Anterior cingulate cortex (tissue), 58 donors: ENCODE measurements at regions not wholly inside any gene's neighbourhood (a gene's known extent, or its start where the extent isn't known, plus 50 kb on each side); places are given as distances from the start of the nearest gene placed in this dataset.
"Not testable (repeated sequence)": the region's sequence is repeated elsewhere in the genome, so short reads cannot be mapped to it uniquely, and the experiment has no call there.

ENCODE experiments used
- DNase-seq, 58 donors: peaks; one replicate each; lab custom pipeline; 2025; lab: John Stamatoyannopoulos, UW

DNA sequence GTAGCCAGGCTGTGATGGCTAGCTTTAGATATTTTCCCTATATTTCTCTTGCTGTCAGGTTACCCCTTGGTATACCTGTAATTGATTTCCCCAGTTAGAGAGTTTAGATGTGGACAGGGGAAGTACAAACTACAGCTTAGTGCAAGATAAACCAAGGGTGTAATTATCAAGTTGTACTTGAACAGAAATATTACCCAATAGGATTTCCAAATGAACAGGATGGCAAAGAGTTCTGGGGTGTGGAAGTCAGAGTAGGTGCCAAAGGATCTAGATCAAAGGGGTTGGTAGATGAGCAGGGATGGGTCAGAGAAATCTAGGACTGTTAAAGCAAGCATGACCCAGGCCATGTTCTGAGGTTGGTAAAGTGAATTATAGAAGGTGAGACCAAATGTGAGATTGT, 585.2 kb downstream of the CCDC85A start:
- no peak for DNase-seq

DNA sequence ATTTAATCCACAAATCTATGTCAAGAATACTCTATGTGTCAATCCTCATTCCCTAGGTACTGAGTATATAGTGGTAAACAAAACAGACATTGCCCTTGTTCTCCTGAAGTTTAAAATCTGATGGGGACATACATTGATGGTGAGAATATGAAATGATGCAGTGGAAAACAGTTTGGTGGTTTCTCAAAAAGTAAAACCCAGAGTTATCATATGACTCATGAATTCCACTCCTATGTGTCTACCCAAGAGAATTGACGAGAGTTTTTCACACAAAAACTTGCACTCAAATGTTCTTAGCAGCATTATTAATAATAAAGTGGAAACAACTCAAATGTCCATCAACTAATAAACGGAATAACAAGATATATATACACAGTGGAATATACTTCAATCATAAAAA, 586.7 kb downstream of the CCDC85A start:
- DNase-seq = no peak

DNA sequence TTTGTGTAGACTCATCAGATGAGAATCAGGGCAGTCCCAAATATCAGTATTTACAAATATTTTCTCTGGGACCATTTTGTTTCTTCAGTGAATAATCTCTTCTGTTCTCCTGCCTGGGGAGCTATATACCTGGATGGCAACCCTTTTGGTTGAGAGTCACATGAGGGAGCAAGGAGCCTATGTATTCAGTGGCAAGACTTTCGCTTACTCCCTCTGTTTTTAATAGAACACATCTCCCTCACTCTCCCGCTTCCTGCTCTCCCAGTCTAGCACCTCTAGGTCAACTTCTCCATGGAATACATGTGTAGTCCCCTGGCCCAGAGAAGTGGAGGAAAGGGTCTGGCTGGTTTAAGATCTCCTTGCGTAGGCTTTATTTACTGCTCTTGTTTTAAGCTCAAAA, 600.3 kb downstream of the CCDC85A start:
- no peak for DNase-seq

DNA sequence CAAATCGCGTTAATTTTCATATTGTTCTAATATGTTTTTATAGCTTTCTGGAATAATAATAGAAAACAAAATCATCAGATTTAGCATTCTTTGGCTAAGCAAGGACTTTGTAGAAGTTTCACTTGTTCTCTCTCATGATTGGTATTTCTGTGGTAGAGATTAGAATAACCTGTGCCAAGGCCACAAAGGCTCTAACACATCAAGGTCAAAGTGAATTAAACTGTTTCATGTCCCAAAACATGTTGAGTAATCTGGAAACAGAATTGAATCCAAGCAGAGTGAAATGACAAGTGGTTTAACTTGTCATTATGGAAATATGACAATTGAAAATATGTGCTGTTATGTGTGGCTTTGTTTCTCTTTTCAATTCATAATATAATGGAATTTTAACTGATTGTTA, 617.4 kb downstream of the CCDC85A start:
- DNase-seq = no peak

DNA sequence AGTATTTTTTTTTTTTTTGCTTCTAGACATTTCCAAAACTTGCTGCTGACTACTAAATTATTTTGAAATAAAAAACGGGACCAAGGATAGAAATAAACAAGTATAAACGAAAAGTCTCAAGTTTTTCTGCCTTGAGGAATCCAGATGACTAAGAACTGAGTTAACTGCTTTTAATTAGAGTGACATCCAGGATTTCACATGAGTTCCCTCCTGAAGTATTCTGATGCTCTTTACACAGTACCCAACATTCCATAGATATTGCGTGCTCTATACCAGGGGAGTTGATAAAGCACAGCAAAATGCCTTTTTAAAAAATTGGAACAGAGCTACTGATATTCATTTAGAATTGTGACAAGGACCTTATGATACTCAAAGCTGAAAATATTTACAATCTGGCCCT, 618.0 kb downstream of the CCDC85A start:
- no peak for DNase-seq

DNA sequence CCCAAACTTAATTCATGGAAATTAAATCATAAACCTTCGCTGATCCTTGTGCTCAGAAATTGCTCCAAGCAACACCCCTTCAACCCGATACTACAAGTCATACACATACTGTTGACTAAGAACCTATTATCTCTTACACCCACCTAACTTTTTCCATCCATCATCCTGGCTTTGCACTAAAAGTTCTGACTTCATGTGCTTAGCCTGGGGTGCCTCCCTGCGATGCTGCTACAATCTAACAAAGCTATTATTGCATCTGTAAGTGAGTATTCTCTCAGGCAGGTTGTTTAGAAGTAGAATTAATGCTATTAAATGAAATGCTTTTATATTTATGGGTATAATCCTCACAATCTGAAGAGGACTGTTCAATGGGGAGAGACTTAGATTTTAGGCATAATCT, 619.8 kb downstream of the CCDC85A start:
- no peak for DNase-seq

DNA sequence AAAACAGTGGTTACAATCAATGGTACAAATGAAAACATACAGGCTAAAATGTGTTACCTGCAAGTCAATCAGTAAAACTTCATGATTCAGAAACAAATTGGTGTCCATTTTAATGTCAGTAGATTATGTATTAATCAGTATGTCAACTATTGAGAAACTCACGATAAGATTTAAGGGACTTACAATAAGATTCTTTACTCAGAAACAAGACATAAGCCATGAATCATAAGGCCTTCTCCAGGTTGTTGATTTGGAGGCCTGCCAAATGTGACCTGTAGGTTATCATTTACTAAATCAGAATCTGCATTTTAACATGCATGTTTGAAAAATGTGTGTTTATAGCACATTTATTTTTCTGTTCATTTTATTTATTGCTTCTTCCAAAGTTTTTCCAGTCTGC, 623.1 kb downstream of the CCDC85A start:
- DNase-seq = no peak

DNA sequence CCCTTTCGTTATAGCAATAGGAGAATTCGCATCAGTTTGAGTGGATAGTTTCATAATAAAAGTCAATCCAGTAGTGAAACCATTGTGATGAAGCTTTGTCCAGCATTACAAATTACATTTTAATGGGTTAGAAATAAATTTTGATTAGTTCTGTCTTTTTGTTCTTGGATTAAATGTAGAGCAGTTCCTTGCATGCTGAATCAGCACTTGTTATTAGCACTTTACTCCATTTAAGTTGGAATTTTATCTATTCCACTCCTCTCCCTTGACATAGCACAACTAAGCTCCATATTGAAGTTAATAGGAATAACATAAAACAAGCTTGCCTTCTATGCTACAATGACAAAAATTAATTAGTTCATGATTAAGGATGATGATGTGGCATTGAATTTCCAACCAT, 624.1 kb downstream of the CCDC85A start:
- DNase-seq = no peak

DNA sequence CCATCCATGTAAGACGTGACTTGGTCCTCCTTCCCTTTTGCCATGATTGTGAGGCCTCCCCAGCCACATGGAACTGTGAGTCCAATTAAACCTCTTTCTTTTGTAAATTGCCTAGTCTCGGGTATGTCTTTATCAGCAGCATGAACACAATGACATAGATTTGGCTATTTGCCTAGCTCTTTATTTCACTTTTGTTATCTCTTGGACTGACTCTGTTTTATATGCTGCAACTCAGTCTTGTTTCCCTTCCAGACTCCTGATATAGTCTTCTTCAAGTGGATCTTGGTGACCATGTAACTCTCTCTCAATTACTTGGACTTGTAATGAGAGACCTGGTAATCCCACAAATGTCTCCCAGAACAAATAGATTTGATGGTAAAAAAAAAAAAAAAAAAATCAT, 627.6 kb downstream of the CCDC85A start:
- DNase-seq = no peak

DNA sequence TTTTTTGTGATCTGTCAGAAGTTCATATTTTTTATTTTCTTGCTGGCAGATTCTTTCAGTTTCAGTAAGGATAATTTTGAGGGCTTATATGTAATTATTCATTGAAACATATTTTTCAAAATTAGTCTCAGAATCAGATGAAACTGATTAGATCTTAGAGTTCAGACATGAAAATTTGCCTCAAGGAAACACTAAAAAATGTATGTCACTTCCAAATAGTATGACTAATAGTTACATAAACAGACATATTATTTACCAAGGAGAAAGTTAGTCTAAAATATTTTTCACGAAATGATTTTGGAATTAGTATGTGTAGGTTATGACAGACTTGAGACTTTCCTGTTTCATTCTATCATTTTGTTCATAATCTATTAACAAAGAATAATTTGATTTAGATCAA, 628.6 kb downstream of the CCDC85A start:
- DNase-seq = no peak

DNA sequence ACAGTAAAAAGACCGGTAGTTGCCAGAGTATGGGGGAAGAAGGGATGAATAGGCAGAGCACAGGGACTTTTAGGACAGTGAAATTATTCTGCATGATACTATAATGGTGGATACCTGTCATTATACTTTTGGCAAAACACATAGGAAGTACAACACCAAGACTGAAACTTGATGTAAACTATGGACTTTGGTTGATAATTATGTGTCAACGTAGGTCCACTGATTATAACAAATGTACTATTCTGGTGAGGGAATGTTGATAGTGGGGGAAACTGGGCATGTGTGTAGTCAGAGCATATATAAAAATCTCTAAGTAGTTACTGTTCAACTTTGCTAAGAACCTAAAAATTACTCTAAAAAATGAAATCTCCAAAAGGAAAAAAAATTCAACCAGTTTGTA, 629.7 kb downstream of the CCDC85A start:
- DNase-seq = no peak

DNA sequence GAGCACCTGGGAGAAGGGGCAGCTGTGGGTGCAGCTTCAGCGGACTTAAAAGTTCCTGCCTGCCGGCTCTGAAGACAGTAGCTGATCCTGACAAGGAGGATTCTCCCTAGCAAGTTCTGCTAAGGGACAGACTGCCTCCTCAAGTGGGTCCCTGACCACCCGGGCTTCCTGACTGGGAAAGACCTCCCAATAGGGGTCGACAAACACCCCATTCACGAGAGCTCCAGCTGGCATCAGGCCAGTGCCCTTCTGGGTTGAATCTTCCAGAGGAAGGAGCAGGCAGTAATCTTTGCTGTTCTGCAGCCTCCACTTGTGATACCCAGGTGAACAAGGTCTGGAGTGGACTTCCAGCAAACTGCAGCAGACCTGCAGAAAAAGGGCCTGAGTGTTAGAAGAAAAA, 632.9 kb downstream of the CCDC85A start:
- DNase-seq = no peak

DNA sequence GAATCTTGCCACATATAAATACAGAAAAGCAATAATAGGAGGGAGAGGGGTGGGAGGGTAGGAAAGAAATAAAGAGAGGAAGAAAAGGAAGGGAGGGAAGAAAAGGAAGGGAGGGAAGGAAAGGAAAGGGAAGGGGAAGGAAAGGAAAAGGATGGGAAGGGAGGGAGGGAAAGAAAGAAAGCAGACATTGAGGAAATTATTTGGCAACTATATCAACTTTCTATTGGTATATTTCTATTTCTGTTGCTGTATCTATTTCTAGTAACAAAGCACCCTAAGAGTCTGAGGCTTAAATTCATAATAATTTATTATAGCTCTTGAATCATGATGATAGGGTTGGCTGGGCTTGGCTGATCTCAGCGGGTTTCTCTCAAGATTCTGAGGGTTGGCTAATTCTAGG, 648.0 kb downstream of the CCDC85A start:
- no peak for DNase-seq

DNA sequence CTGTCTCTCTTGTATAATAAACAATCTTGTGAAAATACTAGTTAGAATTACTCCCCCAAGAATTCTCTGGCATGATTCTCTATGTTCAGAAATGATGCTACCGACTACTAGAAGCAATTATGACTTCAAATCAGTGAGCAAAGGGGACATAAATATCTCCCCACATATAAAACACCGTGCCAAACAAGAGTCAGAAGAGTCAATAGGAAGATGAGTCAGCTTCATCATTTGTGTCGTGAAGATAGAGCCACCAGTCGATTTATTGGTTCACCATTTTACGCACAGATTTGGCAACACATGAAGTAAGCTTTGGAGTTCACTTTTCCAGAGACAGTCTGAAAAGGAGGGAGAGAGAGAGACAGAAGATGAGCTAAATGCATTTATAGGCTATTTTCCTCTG, 650.9 kb downstream of the CCDC85A start:
- DNase-seq = no peak

DNA sequence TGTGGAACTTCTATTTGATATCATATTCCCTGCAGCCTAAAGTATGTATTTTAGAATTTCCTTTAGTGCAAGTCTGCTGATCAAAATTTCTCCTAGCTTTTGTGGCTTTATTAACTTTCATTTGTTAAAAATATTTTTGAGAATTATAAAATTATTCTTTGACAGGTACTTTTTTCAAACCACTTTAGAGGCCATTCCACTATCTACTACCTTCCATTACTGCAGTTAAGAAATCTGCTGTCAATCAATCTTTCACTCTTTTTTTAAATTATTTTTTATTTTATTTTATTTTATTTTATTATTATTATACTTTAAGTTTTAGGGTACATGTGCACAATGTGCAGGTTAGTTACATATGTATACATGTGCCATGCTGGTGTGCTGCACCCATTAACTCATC, 656.2 kb downstream of the CCDC85A start:
- not testable (repeated sequence) for DNase-seq

DNA sequence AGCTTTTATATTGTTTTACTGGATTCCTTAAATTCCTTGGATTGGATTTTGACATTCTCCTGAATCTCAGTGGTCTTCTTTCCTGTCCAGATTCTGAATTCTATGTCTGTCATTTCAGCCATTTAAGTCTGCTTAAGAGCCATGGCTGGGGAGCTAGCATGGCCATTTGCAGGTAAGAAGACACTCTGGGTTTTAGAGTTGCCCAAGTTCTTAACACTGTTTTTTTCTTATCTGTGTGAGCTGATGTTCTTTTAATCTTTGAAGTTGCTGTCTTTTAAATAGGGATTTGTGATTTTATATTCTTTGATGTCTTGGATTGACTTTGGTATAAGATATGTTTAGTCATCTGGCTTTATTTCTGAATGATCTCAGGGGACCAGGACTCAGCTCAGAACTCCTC, 677.2 kb downstream of the CCDC85A start:
- DNase-seq = no peak

DNA sequence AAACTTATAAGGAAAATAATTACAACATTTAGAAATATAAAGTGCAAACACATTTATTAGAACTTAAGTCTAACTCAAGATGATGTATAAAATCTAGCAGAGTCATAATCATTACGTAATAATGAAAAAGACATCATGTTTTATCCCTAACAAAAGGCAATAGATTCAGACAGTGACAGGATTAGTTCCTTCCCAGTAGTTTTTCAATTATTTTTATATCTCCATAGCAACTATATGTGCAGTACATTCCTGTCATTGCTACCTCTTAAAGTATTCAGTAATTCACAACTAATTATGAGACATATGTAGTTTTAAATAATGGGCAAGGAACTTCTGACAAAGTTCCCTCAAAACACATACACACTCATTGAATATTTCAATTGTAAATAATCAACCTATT, 687.9 kb downstream of the CCDC85A start:
- DNase-seq = no peak

DNA sequence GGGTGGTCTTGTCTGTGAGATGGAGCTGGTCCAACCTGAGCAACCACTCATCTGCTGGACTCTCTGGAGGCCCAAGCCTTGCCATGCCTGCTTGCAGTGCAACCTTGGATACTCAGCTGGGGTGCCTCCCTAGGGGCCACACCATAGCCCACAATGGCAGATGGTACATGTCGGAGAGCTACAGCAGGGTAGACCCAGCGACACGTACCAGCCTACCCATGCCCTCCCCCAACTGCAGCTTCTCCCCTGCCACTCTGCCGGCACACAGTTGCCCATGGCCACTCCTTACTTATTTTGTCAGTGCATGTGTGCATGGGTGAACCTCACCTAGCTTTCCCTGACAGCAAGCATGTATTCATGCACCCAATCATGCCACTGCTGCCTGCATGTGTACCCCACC, 690.9 kb downstream of the CCDC85A start:
- no peak for DNase-seq

DNA sequence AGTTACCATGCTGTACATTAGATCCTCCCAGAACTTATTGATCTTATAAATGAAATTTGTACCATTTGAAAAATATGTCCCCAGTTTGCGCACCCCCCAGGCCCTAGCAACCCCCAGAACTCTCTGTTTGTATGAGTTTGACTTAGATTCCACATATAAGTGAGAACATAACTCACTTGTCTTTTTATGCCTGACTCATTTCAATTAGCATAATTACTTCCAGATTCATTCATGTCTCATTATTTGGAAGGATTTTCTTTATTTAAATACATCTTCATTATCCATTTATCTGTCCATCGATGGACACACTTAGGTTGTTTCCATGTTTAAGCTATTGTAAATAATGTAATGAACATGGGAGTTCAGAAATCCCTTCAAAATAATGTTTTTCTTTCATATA, 705.9 kb downstream of the CCDC85A start:
- no peak for DNase-seq

DNA sequence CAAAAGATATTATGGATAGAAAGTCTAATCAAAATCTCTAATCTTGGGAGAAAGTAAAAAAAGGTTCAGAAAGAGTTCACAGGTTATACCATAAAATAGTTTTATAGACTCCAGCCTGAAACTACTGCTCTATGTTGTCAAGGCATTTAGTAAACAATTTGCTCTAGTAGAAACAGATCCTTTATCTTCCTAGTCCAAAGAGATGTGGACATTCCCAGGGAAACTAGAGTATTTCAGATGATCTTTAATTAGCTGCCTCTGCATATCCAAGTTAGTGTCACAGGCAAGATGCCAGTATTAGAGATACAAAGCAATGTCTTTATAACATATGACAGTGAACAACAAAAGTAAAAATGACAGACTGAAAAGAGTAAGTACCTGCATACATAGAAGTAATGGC, 708.6 kb downstream of the CCDC85A start:
- DNase-seq = no peak

DNA sequence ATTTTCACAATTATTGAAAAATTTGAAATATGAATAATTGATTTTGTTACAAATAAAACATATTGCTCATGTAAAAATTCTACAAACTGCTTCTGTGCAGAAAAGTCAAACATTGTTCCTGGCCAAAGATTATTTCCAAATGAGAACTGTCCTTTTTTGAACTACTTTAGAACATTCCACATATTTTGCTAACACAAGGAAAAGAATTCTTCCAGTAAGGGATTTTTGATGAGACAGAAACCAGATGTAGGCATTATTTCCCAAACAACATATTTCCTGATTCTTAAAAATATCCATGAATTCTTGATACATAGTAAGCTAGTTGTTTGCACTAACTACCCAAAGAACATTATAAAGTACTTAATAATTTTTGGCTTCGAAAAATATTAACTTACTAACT, 715.2 kb downstream of the CCDC85A start:
- no peak for DNase-seq

DNA sequence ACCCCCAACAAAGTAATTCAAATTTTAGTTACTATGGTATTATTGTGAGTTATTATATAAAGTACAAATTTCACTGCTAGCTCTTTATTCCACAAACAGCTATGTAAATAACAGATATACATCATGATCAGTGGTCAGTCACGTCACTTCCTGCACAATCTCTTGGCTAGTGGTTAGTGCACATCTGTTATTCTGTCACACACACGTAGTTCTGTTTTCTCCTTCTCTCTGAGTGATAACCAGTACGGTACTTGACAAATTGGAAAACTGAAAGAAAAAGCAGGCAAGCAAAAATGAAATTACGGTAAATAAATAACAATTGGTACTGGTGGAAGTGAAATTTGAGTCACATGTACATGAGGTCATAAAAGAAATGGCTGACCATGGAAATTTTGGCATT, 728.7 kb downstream of the CCDC85A start:
- DNase-seq = no peak

DNA sequence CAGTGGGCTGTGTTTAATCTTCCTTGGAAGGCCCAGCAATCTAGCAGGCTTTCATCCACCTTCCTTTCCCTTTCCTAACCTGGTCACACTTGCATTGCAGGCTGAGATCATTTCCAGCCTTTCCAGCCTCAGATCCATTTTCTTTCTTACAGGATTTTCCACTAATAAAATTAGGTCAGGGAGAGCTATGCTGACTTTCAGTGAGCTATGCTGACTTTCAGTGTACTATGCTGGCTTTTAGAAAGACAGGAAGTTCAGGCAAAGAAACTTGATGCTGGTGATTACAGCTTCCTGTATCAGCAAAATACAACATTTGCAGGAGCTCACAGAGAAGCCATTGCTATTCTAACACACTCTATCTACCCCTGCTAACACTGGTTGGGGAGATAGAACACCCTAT, 735.0 kb downstream of the CCDC85A start:
- DNase-seq = no peak

DNA sequence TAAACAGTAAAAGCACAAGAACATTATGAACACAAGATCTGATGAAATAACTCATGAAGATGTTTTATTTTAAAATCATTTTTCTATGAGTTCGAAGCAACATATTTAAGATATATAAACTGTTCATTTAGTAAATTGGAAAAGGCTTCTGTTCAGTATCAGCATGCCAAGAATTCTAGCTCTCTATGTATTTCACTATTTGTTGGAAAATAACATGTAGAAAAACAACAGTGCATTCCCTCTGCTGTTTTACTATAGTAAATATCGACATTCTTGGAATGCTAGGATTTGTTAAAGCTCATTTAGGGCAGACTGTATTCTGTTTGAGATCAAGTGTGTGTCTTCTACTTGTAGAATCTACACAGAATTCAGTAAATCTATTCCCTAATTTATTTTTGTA, 750.2 kb downstream of the CCDC85A start:
- no peak for DNase-seq
